K562 (cell line): ENCODE measurements at regions not wholly inside any gene's neighbourhood (a gene's known extent, or its start where the extent isn't known, plus 50 kb on each side); places are given as distances from the start of the nearest gene placed in this dataset.

Experiments
- ATAC-seq: fragments of 200-7000 bp; cut with Tn5 transposase; 3 replicates; pipeline ENCODE4 v1.9.1; 2020; ENCODE audit warnings: moderate library complexity
- BruUV-seq: library from RNA; stranded (reverse); fragments of 400-500 nt; replicated peaks from 2 replicates; lab custom pipeline; 2021; lab: Mats Ljungman, UMichigan
- CTCF ChIA-PET: fragments of 300-600 bp; formaldehyde crosslinking; extraction: SDS; loops from one replicate; lab custom pipeline; 2021; ENCODE audit warnings: low intra/inter-chr PET ratio; lab: Yijun Ruan, JAX
- POLR2A ChIA-PET: fragments of 300-600, 350-650 bp; sonication (Branson Sonifier 250); formaldehyde crosslinking; extraction: SDS; loops from one replicate; lab custom pipeline; 2021; ENCODE audit warnings: antibody characterized with exemption, inconsistent platforms; lab: Yijun Ruan, JAX
- DNase-seq, 4 experiments: peaks; one replicate each; pipeline versions ENCODE4 v3.0.0 to v3.0.0-alpha.2; 2011 to 2018; ENCODE audit warnings: low spot score in 3 of 4, mixed read lengths in 3 of 4; ENCODE audit errors: extremely low read depth in 1 of 4
- FAIRE-seq: peaks from 2 replicates; lab custom pipeline; 2011; peaks lifted over from hg19 to GRCh38; lab: Jason Lieb, UNC
- H2AFZ ChIP-seq: 2 replicates; pipeline ENCODE4 v1.6.0; 2011; ENCODE audit warnings: low read depth, low read length, control low read depth, inconsistent platforms
- H3K27ac ChIP-seq: fragments of 200-600 bp; 3 replicates; pipeline ENCODE4 v1.8.0; 2011; ENCODE audit warnings: low read depth, mild to moderate bottlenecking, control low read depth, inconsistent platforms, low read length, moderate library complexity, mixed read lengths; ENCODE audit errors: extremely low read depth
- H3K27me3 ChIP-seq, 2 experiments: fragments of 300-600 bp in 1 of 2; 2 replicates in 1 of 2; 3 replicates in 1 of 2; pipeline versions ENCODE4 v1.6.0 to v1.8.0; 2011; ENCODE audit warnings: inconsistent platforms in 2 of 2, low read length in 2 of 2, mild to moderate bottlenecking in 1 of 2, mixed read lengths in 1 of 2, moderate library complexity in 1 of 2; ENCODE audit not compliant: control insufficient read depth in 2 of 2, insufficient read depth in 2 of 2
- H3K36me3 ChIP-seq: fragments of 300-600 bp; 3 replicates; pipeline ENCODE4 v1.8.0; 2011; ENCODE audit warnings: mild to moderate bottlenecking, low read length, inconsistent platforms; ENCODE audit not compliant: control insufficient read depth, insufficient read depth
- H3K4me1 ChIP-seq, 2 experiments: fragments of 200-600 bp in 1 of 2; replicated peaks in 1 of 2; 2 replicates in 1 of 2; 3 replicates in 1 of 2; pipeline versions ENCODE4 v1.5.1 to v1.8.0; 2011; ENCODE audit warnings: inconsistent platforms in 2 of 2, low read length in 2 of 2, mild to moderate bottlenecking in 1 of 2, mixed read lengths in 1 of 2, moderate library complexity in 1 of 2; ENCODE audit not compliant: control insufficient read depth in 2 of 2, insufficient read depth in 2 of 2
- H3K4me2 ChIP-seq: 2 replicates; pipeline ENCODE4 v1.6.1; 2011; ENCODE audit warnings: low read length, control low read depth, inconsistent platforms, mixed read lengths; ENCODE audit not compliant: insufficient read depth
- H3K4me3 ChIP-seq: fragments of 200-600 bp; sonication (generic), shearing (Covaris generic); 2 replicates; pipeline ENCODE4 v1.5.1; 2016; ENCODE audit warnings: control low read depth, inconsistent platforms
- H3K79me2 ChIP-seq: fragments of 200-600 bp; 3 replicates; pipeline ENCODE4 v1.8.0; 2011; ENCODE audit warnings: low read length, inconsistent platforms; ENCODE audit not compliant: control insufficient read depth, insufficient read depth
- H3K9ac ChIP-seq, 2 experiments: 2 replicates each; pipeline versions ENCODE4 v1.6.0 to v1.6.1; 2011; ENCODE audit warnings: low read depth in 2 of 2, low read length in 2 of 2, control low read depth in 1 of 2, inconsistent platforms in 1 of 2, mild to moderate bottlenecking in 1 of 2, mixed read lengths in 1 of 2; ENCODE audit not compliant: insufficient read depth in 1 of 2
- H3K9me1 ChIP-seq: one replicate; pipeline ENCODE4 v1.6.0; 2011; ENCODE audit warnings: inconsistent platforms, mild to moderate bottlenecking, low read length, moderate library complexity; ENCODE audit not compliant: control insufficient read depth, insufficient read depth
- H3K9me3 ChIP-seq: replicated peaks from 2 replicates; pipeline ENCODE4 v1.5.1; 2011; ENCODE audit warnings: low read depth, low read length, inconsistent platforms; ENCODE audit not compliant: control insufficient read depth, insufficient read depth
- H4K20me1 ChIP-seq: replicated peaks from 2 replicates; pipeline ENCODE4 v1.6.1; 2011; ENCODE audit warnings: low read length, inconsistent platforms, mixed read lengths; ENCODE audit not compliant: control insufficient read depth, insufficient read depth
- CTCF ChIP-seq, 3 experiments: IDR thresholded peaks in 2 of 3; conservative IDR thresholded peaks in 1 of 3; 2 replicates each; pipeline ENCODE4 v1.5.1; 2011 to 2012; ENCODE audit warnings: low read length in 3 of 3, mild to moderate bottlenecking in 3 of 3, control low read depth in 2 of 3, improper control_type of control experiment in 1 of 3, inconsistent platforms in 1 of 3, low read depth in 1 of 3, mixed read lengths in 1 of 3, moderate library complexity in 1 of 3; ENCODE audit not compliant: insufficient read depth in 2 of 3
- RAD21 ChIP-seq, 2 experiments: fragments of 250-450 bp in 1 of 2; fragments of 450-650 bp in 1 of 2; sonication (Bioruptor Pico) in 1 of 2; formaldehyde crosslinking in 1 of 2; IDR thresholded peaks in 1 of 2; conservative IDR thresholded peaks in 1 of 2; 2 replicates each; pipeline versions ENCODE4 v1.4.0 to v1.8.0; 2020 to 2022; ENCODE audit warnings: mild to moderate bottlenecking in 2 of 2, moderate library complexity in 1 of 2
- ZBTB12 ChIP-seq: fragments of 250-450 bp; sonication (Bioruptor Pico); IDR thresholded peaks from 2 replicates; pipeline ENCODE4 v1.4.0; 2020
- WGBS: fragments of 100-300 bp; shearing (Covaris generic); methylation state at CpG from one replicate; pipeline ENCODE4 v1.1.6; 2016; ENCODE audit warnings: low coverage, mixed read lengths; ENCODE audit not compliant: insufficient coverage; ENCODE audit errors: missing lambda C conversion rate; 5-methylcytosine and 5-hydroxymethylcytosine counted together
- in situ Hi-C: fragments of 300-500 bp; cut with MboI; formaldehyde crosslinking; loops from 4 replicates; pipeline ENCODE4 v1.15.0; 2018; ENCODE audit warnings: inconsistent platforms, mixed read lengths
- intact Hi-C: fragments of 100-400 bp; cut with micrococcal nuclease; formaldehyde crosslinking; loops from 2 replicates; pipeline ENCODE4 v1.14.2; 2022
- TF ChIP-seq, protein P1 (sequence below): sonication (generic); IDR thresholded peaks from 2 replicates; pipeline ENCODE4 v1.6.1; 2016
- TF ChIP-seq, protein P2 (sequence below): fragments of 250-450 bp; sonication (Bioruptor Pico); IDR thresholded peaks from 2 replicates; pipeline ENCODE4 v1.9.0; 2021; ENCODE audit warnings: mild to moderate bottlenecking

DNA sequence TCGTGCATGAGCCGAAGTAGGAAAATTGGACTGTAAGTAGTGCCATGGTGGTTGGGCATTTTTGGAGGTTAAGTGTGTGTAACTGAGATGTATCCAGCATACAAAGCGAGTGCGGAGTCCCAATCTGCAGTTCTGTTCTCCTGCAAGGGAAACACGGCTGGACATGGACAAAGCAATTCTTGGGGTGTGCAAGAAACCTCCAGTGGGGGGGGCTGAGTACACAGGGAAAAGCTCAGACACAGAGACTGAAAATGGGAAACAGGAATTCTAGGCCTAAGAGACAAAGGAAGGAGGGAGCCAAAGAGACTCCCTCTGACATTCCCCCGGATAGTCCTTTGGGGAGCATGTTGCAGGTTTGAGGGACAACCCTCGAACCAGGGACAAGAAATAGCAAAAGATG is 83.2 kb upstream of the PLSCR4 start:
- ChIA-PET CTCF (interaction anchor here (1.1 kb wide), 1 partner anchor 243 kb away, joined by 6 read pairs; no protein-coding TSS in a partner anchor), POLR2A (no interaction called here)
- Histone ChIP-seq H3K9me1 (no peaks in the 10 kb centered on the region), H3K4me1 (no peaks in the 10 kb centered on the region), H3K27ac (no peak overlapping the region), H3K79me2 (no peaks in the 10 kb centered on the region), H2AFZ (no peak overlapping the region), H3K4me2 (no peak overlapping the region), H3K27me3 (no peaks in the 10 kb centered on the region), H3K9me3 (no peaks in the 10 kb centered on the region), H3K36me3 (no peaks in the 10 kb centered on the region), H4K20me1 (no peaks in the 10 kb centered on the region), H3K9ac (no peak overlapping the region), H3K4me3 (no peak overlapping the region)
- TF ChIP-seq ZBTB12 (no peak), RAD21 (CRISPR knock-in tag; conservative IDR thresholded peaks at IDR 0.05 in 1 of 2, IDR thresholded peaks at IDR 0.05 in 1 of 2) (peak; percentile 61 to 67), CTCF (IDR thresholded peaks at IDR 0.05 in 2 of 3, conservative IDR thresholded peaks at IDR 0.05 in 1 of 3; ENCODE audit: insufficient read depth in 2 of 3, low read depth in 1 of 3, low read length in 3 of 3) (peak; percentile 15 to 50 (median 30); a peak in 3 of 6 replicates)
- TF ChIP-seq, protein P1, sequence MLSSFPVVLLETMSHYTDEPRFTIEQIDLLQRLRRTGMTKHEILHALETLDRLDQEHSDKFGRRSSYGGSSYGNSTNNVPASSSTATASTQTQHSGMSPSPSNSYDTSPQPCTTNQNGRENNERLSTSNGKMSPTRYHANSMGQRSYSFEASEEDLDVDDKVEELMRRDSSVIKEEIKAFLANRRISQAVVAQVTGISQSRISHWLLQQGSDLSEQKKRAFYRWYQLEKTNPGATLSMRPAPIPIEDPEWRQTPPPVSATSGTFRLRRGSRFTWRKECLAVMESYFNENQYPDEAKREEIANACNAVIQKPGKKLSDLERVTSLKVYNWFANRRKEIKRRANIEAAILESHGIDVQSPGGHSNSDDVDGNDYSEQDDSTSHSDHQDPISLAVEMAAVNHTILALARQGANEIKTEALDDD: no peak
- TF ChIP-seq, protein P2, sequence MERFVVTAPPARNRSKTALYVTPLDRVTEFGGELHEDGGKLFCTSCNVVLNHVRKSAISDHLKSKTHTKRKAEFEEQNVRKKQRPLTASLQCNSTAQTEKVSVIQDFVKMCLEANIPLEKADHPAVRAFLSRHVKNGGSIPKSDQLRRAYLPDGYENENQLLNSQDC (CRISPR knock-in tag): no peak
- no peak; the same call in 2 of the 3 replicates for ATAC-seq
- WGBS: 1% methylated on average over 7 of the region's 7 CpGs
- DNase-seq: peak in 1 of 4 experiments; percentile 6
- FAIRE-seq: no peak
- intact Hi-C loops: loop anchor here (1.0 kb wide), 1 partner anchor 243 kb away; no protein-coding TSS in a partner anchor
- in situ Hi-C loops: loop anchor here (25.0 kb wide), 1 partner anchor 253 kb away; no protein-coding TSS in a partner anchor
- no TSS peak for BruUV-seq
